B cell (primary cell): ENCODE measurements at regions not wholly inside any gene's neighbourhood (a gene's known extent, or its start where the extent isn't known, plus 50 kb on each side); places are given as distances from the start of the nearest gene placed in this dataset.

Experiments
- ATAC-seq: fragments of 200-7000 bp; cut with Tn5 transposase; one replicate; pipeline ENCODE4 v1.10.0; 2021; ENCODE audit warnings: low read depth, mild to moderate bottlenecking, moderate number of reproducible peaks, moderate library complexity
- CTCF ChIA-PET: fragments of 350-600 bp; sonication (Branson Sonifier 250); formaldehyde crosslinking; loops from one replicate; lab custom pipeline; 2021; ENCODE audit warnings: antibody characterized with exemption, inconsistent platforms; lab: Charles Lee
- POLR2A ChIA-PET: fragments of 350-600 bp; sonication (Branson Sonifier 250); formaldehyde crosslinking; loops from one replicate; lab custom pipeline; 2021; ENCODE audit warnings: antibody characterized with exemption; lab: Charles Lee
- DNase-seq: peaks from one replicate; pipeline ENCODE4 v3.0.0; 2013
- H2AFZ ChIP-seq: 2 replicates; pipeline ENCODE4 v1.6.1; 2012; ENCODE audit warnings: mild to moderate bottlenecking, low read depth, low read length; ENCODE audit not compliant: insufficient read depth, poor library complexity, severe bottlenecking
- H3K27ac ChIP-seq, 2 donors: 1 replicate in 1 of 2; 2 replicates in 1 of 2; pipeline ENCODE4 v1.5.1; 2012 to 2013; ENCODE audit warnings: low read length in 2 of 2, mild to moderate bottlenecking in 2 of 2, moderate library complexity in 1 of 2
- H3K27me3 ChIP-seq, 4 experiments: fragments of 200-600 bp in 1 of 4; sonication (generic) in 1 of 4; replicated peaks in 1 of 4; 1 replicate in 2 of 4; 2 replicates in 2 of 4; pipeline versions ENCODE4 v1.6.1 to v1.7.0; 2013 to 2016; ENCODE audit warnings: low read length in 3 of 4, mild to moderate bottlenecking in 2 of 4, mixed read lengths in 1 of 4, moderate library complexity in 1 of 4; ENCODE audit not compliant: insufficient read depth in 4 of 4, control insufficient read depth in 3 of 4; ENCODE audit errors: control extremely low read depth in 1 of 4
- H3K36me3 ChIP-seq, 2 experiments: replicated peaks in 1 of 2; 1 replicate in 1 of 2; 2 replicates in 1 of 2; pipeline versions ENCODE4 v1.6.1 to v1.7.1; 2013; ENCODE audit warnings: low read length in 1 of 2; ENCODE audit not compliant: insufficient read depth in 2 of 2, control insufficient read depth in 1 of 2; ENCODE audit errors: control extremely low read depth in 1 of 2, extremely low read depth in 1 of 2
- H3K4me1 ChIP-seq, 2 donors: fragments of 200-600 bp in 1 of 2; sonication (generic) in 1 of 2; 1 replicate in 1 of 2; 2 replicates in 1 of 2; pipeline versions ENCODE4 v1.5.1 to v1.6.1; 2013 to 2017; ENCODE audit warnings: low read length in 2 of 2; ENCODE audit not compliant: control insufficient read depth in 2 of 2, insufficient read depth in 2 of 2
- H3K4me2 ChIP-seq: replicated peaks from 2 replicates; pipeline ENCODE3; 2012; ENCODE audit warnings: mild to moderate bottlenecking, low read depth, low read length; ENCODE audit not compliant: poor library complexity, severe bottlenecking
- H3K4me3 ChIP-seq, 5 experiments: fragments of 200-600 bp in 1 of 5; sonication (generic) in 1 of 5; 1 replicate in 3 of 5; 2 replicates in 2 of 5; pipeline versions ENCODE4 v1.5.1 to v1.7.0; 2011 to 2016; ENCODE audit warnings: low read length in 4 of 5, mild to moderate bottlenecking in 4 of 5, low read depth in 2 of 5, control low read depth in 1 of 5, moderate library complexity in 1 of 5; ENCODE audit not compliant: insufficient read depth in 1 of 5; ENCODE audit errors: control extremely low read depth in 1 of 5, extremely low read depth in 1 of 5
- H3K79me2 ChIP-seq: fragments of 200-600 bp; sonication (generic); one replicate; pipeline ENCODE4 v1.6.0; 2016; ENCODE audit warnings: low read length; ENCODE audit not compliant: control insufficient read depth, insufficient read depth
- H3K9ac ChIP-seq: fragments of 200-600 bp; sonication (generic); 2 replicates; pipeline ENCODE4 v1.6.1; 2017; ENCODE audit warnings: mild to moderate bottlenecking, low read length, moderate library complexity
- H3K9me3 ChIP-seq, 3 donors: one replicate each; pipeline versions ENCODE4 v1.6.1 to v1.7.1; 2013; ENCODE audit warnings: low read length in 2 of 3; ENCODE audit not compliant: control insufficient read depth in 2 of 3, insufficient read depth in 1 of 3; ENCODE audit errors: control extremely low read depth in 1 of 3
- H4K20me1 ChIP-seq: 2 replicates; pipeline ENCODE4 v1.6.0; 2012; ENCODE audit warnings: mild to moderate bottlenecking, low read length; ENCODE audit not compliant: insufficient read depth, control insufficient read depth, poor library complexity, severe bottlenecking
- H3K27ac Mint-ChIP-seq: one replicate; pipeline ENCODE4 v1.8.0; 2021; ENCODE audit warnings: mixed read lengths
- H3K27me3 Mint-ChIP-seq: one replicate; pipeline ENCODE4 v1.8.0; 2021; ENCODE audit warnings: mixed read lengths
- H3K4me1 Mint-ChIP-seq: one replicate; pipeline ENCODE4 v1.8.0; 2021; ENCODE audit warnings: mixed read lengths
- H3K4me3 Mint-ChIP-seq: one replicate; pipeline ENCODE4 v1.8.0; 2021; ENCODE audit warnings: mixed read lengths
- H3K9me3 Mint-ChIP-seq: one replicate; pipeline ENCODE4 v1.8.0; 2022; ENCODE audit warnings: mixed read lengths; ENCODE audit not compliant: insufficient read depth
- CTCF ChIP-seq: fragments of 200-600 bp; IDR thresholded peaks from one replicate; pipeline ENCODE4 v1.8.0; 2022; ENCODE audit warnings: antibody characterized with exemption, mild to moderate bottlenecking
- EZH2 ChIP-seq: IDR thresholded peaks from 2 replicates; pipeline ENCODE4 v1.6.1; 2012; ENCODE audit warnings: borderline replicate concordance, low read depth, mild to moderate bottlenecking, moderate library complexity, low read length; ENCODE audit not compliant: insufficient read depth, poor library complexity, severe bottlenecking
- WGBS: methylation state at CpG from one replicate; pipeline ENCODE4 v1.1.5; 2013; ENCODE audit warnings: missing lambda C conversion rate; ENCODE audit not compliant: insufficient coverage; 5-methylcytosine and 5-hydroxymethylcytosine counted together
- intact Hi-C: fragments of 100-400 bp; cut with micrococcal nuclease; formaldehyde crosslinking; loops from one replicate; pipeline ENCODE4 v1.10.0; 2022

- H3K27ac ChIP-seq = no peak overlapping the region
- H3K4me1 ChIP-seq = no peaks in the 10 kb centered on the region
- no peak overlapping the region for H3K4me2 ChIP-seq
- H3K36me3 ChIP-seq = no peaks in the 10 kb centered on the region
- H3K4me3 Mint-ChIP-seq = no peak overlapping the region
- no peak overlapping the region for H2AFZ ChIP-seq
- no peaks in the 10 kb centered on the region for H3K4me1 Mint-ChIP-seq
- ChIA-PET POLR2A (no interaction called here), CTCF (no interaction called here)
- DNase-seq (no peak), ATAC-seq (no peak)
- no peak overlapping the region for H3K4me3 ChIP-seq
- no peaks in the 10 kb centered on the region for H3K27me3 ChIP-seq
- no peak overlapping the region for H3K9ac ChIP-seq
- H3K79me2 ChIP-seq = no peaks in the 10 kb centered on the region
- H3K9me3 Mint-ChIP-seq = no peaks in the 10 kb centered on the region
- no peak for TF ChIP-seq CTCF
- TF ChIP-seq EZH2 = no peak
- intact Hi-C loops = no loop called here
- H3K9me3 ChIP-seq = no peaks in the 10 kb centered on the region
- H3K27ac Mint-ChIP-seq = no peak overlapping the region
- H4K20me1 ChIP-seq = no peaks in the 10 kb centered on the region
- H3K27me3 Mint-ChIP-seq = peaks cover 8% of the 10 kb centered on the region
These were observed 107.8 kb downstream of the CYB561 start for GRCh38 chr17:63338272-63338671.

- H3K27ac ChIP-seq = no peak overlapping the region
- intact Hi-C loops = no loop called here
- CTCF ChIA-PET = no interaction called here
- ATAC-seq = no peak
- H3K4me1 Mint-ChIP-seq = no peaks in the 10 kb centered on the region
- H2AFZ ChIP-seq = no peak overlapping the region
- H3K4me3 ChIP-seq = no peak overlapping the region
- no peaks in the 10 kb centered on the region for H3K27me3 ChIP-seq
- DNase-seq = no peak
- no peaks in the 10 kb centered on the region for H3K36me3 ChIP-seq
- no peaks in the 10 kb centered on the region for H3K79me2 ChIP-seq
- no peak overlapping the region for H3K4me3 Mint-ChIP-seq
- POLR2A ChIA-PET = no interaction called here
- no peaks in the 10 kb centered on the region for H3K9me3 ChIP-seq
- TF ChIP-seq CTCF = no peak
- no peak for TF ChIP-seq EZH2
- 94% methylated on average over 2 of the region's 3 CpGs for WGBS
- H4K20me1 ChIP-seq = no peaks in the 10 kb centered on the region
- peaks cover 8% of the 10 kb centered on the region for H3K27me3 Mint-ChIP-seq
- H3K4me1 ChIP-seq = no peaks in the 10 kb centered on the region
- no peak overlapping the region for H3K9ac ChIP-seq
- H3K27ac Mint-ChIP-seq = no peak overlapping the region
- H3K4me2 ChIP-seq = no peak overlapping the region
- H3K9me3 Mint-ChIP-seq = no peaks in the 10 kb centered on the region
These were observed 104.8 kb downstream of the CYB561 start for GRCh38 chr17:63341276-63341675.
